GM19238 (cell line): ENCODE measurements at regions not wholly inside any gene's neighbourhood (a gene's known extent, or its start where the extent isn't known, plus 50 kb on each side); places are given as distances from the start of the nearest gene placed in this dataset.

Experiments
- DNase-seq: peaks from one replicate; pipeline ENCODE4 v3.0.0; 2011; ENCODE audit warnings: low spot score; ENCODE audit not compliant: insufficient read length

- no peak for DNase-seq
Observed at GRCh38 chr15:99440551-99441443, 125.0 kb upstream of the MEF2A start.

GRCh38 chr15:99441444-99441800 is 124.4 kb upstream of the MEF2A start:
- DNase-seq, result no peak

GRCh38 chr15:99441871-99442251 is 123.9 kb upstream of the MEF2A start:
- DNase-seq, result no peak

GRCh38 chr15:99442252-99442897 is 123.4 kb upstream of the MEF2A start:
- DNase-seq, result no peak

GRCh38 chr15:99443056-99443756 is 122.6 kb upstream of the MEF2A start:
- no peak for DNase-seq

- no peak for DNase-seq
Observed at GRCh38 chr15:99443768-99444446, 121.9 kb upstream of the MEF2A start.

GRCh38 chr15:99445272-99445850 is 120.4 kb upstream of the MEF2A start:
- DNase-seq, result no peak

- no peak for DNase-seq
Observed at GRCh38 chr15:99446565-99447496, 119.0 kb upstream of the MEF2A start.

- no peak for DNase-seq
Observed at GRCh38 chr15:99447497-99448371, 118.0 kb upstream of the MEF2A start.

- no peak for DNase-seq
Observed at GRCh38 chr15:99449514-99449913, 116.3 kb upstream of the MEF2A start.

- no peak for DNase-seq
Observed at GRCh38 chr15:99450896-99451358, 114.9 kb upstream of the MEF2A start.

GRCh38 chr15:99451484-99451883 is 114.3 kb upstream of the MEF2A start:
- DNase-seq, result no peak

GRCh38 chr15:99452010-99452409 is 113.8 kb upstream of the MEF2A start:
- DNase-seq, result no peak

GRCh38 chr15:99452728-99453636 is 112.8 kb upstream of the MEF2A start:
- peak; percentile 79 for DNase-seq

- DNase-seq, result no peak
Observed at GRCh38 chr15:99453637-99454030, 112.2 kb upstream of the MEF2A start.

- no peak for DNase-seq
Observed at GRCh38 chr15:99454107-99454809, 111.5 kb upstream of the MEF2A start.
